Upper lobe of left lung (tissue), 6 donors: ENCODE measurements at regions not wholly inside any gene's neighbourhood (a gene's known extent, or its start where the extent isn't known, plus 50 kb on each side); places are given as distances from the start of the nearest gene placed in this dataset.

Experiments used
- ATAC-seq, 2 donors: fragments of 200-7000 bp; cut with Tn5 transposase; one replicate each; pipeline ENCODE4 v1.9.1; 2022; ENCODE audit warnings: mild to moderate bottlenecking in 2 of 2, moderate library complexity in 2 of 2; ENCODE audit not compliant: low FRiP score in 2 of 2
- DNase-seq, 2 donors: peaks; one replicate each; pipeline ENCODE4 v3.0.0-alpha.2; 2019 to 2020
- H3K27ac ChIP-seq, 4 donors: fragments of 200-600 bp; sonication (generic); one replicate each; pipeline ENCODE4 v1.5.1; 2016 to 2019
- H3K27me3 ChIP-seq, 4 donors: fragments of 200-600 bp; sonication (generic); one replicate each; pipeline ENCODE4 v1.5.1; 2017 to 2019
- H3K36me3 ChIP-seq, 4 donors: fragments of 200-600 bp; sonication (generic); one replicate each; pipeline ENCODE4 v1.5.1; 2016 to 2019
- H3K4me1 ChIP-seq, 4 donors: fragments of 200-600 bp; sonication (generic); one replicate each; pipeline ENCODE4 v1.5.1; 2018 to 2019
- H3K4me3 ChIP-seq, 4 donors: fragments of 200-600 bp; sonication (generic); one replicate each; pipeline ENCODE4 v1.5.1; 2017 to 2019; ENCODE audit warnings: mild to moderate bottlenecking in 2 of 4, moderate library complexity in 1 of 4
- H3K9me3 ChIP-seq, 4 donors: fragments of 200-600 bp; sonication (generic); one replicate each; pipeline ENCODE4 v1.5.1; 2018 to 2019
- CTCF ChIP-seq, 6 experiments: fragments of 450-650 bp in 4 of 6; fragments of 200-600 bp in 2 of 6; sonication (generic) in 2 of 6; IDR thresholded peaks; one replicate each; pipeline ENCODE4 v1.5.1; 2016 to 2019; ENCODE audit warnings: antibody characterized with exemption in 6 of 6
- EP300 ChIP-seq, 4 donors: sonication (generic); formaldehyde crosslinking; IDR thresholded peaks; one replicate each; pipeline ENCODE4 v1.5.1; 2017; ENCODE audit warnings: antibody characterized with exemption in 4 of 4, control low read depth in 2 of 4
- POLR2A ChIP-seq, 4 donors: fragments of 450-650 bp; IDR thresholded peaks; one replicate each; pipeline ENCODE4 v1.5.1; 2016 to 2017; ENCODE audit warnings: antibody characterized with exemption in 4 of 4, mild to moderate bottlenecking in 2 of 4
- POLR2AphosphoS5 ChIP-seq, 2 donors: sonication (generic); formaldehyde crosslinking; IDR thresholded peaks; one replicate each; pipeline ENCODE4 v1.5.1; 2017; ENCODE audit warnings: antibody characterized with exemption in 2 of 2
- WGBS, 2 donors: methylation state at CpG; one replicate each; pipeline ENCODE4 v1.1.5; 2017 to 2018; 5-methylcytosine and 5-hydroxymethylcytosine counted together
- donor health status: DM: no; HTN: no; CAD: no; lungs with moderate emphysema.
- donor health status: DM: no; HTN: yes; CAD: no; lungs with severe emphysema.

GRCh38 chr11:8832571-8833260, 78.3 kb upstream of the AKIP1 start:
- TF ChIP-seq POLR2AphosphoS5 (IDR thresholded peaks at IDR 0.05) = peak in 1 of 2 donors; percentile 20
- peak in 2 of 4 donors; percentile 20 to 29 for TF ChIP-seq EP300 (IDR thresholded peaks at IDR 0.05)
- TF ChIP-seq CTCF (IDR thresholded peaks at IDR 0.05) = no peak
- H3K27ac ChIP-seq = peak overlapping the region; percentile 67 to 86 (median 77)
- no peaks in the 10 kb centered on the region for H3K9me3 ChIP-seq
- no peaks in the 10 kb centered on the region for H3K36me3 ChIP-seq
- no peak overlapping the region for H3K4me3 ChIP-seq
- H3K4me1 ChIP-seq = peaks cover 26 to 33% (median 32%) of the 10 kb centered on the region in 4 donors
- no peaks in the 10 kb centered on the region for H3K27me3 ChIP-seq
- DNase-seq (peak in 1 of 2 donors; percentile 73), ATAC-seq (peak; percentile 71 to 82)
- 53 to 65% methylated on average over 6 to 9 of the region's 9 CpGs for WGBS, 2 donors

GRCh38 chr11:8833568-8834315, 77.2 kb upstream of the AKIP1 start:
- Histone ChIP-seq H3K4me1 (peaks cover 30 to 42% (median 36%) of the 10 kb centered on the region in 4 donors), H3K4me3 (no peak overlapping the region), H3K27ac (peak overlapping the region; percentile 67 to 86 (median 77)), H3K9me3 (no peaks in the 10 kb centered on the region), H3K36me3 (no peaks in the 10 kb centered on the region), H3K27me3 (no peaks in the 10 kb centered on the region)
- no peak for ATAC-seq
- no peak for DNase-seq
- TF ChIP-seq CTCF (IDR thresholded peaks at IDR 0.05) (no peak), POLR2AphosphoS5 (IDR thresholded peaks at IDR 0.05) (no peak), POLR2A (IDR thresholded peaks at IDR 0.05) (no peak), EP300 (IDR thresholded peaks at IDR 0.05) (no peak)
- 73 to 78% methylated on average over 4 of the region's 4 CpGs for WGBS, 2 donors

GRCh38 chr11:8834379-8834778, 76.6 kb upstream of the AKIP1 start:
- ATAC-seq (no peak), DNase-seq (peak in 1 of 2 donors; percentile 50)
- Histone ChIP-seq H3K4me1 (peaks cover 36 to 48% (median 42%) of the 10 kb centered on the region in 4 donors), H3K27me3 (no peaks in the 10 kb centered on the region), H3K36me3 (no peaks in the 10 kb centered on the region), H3K4me3 (no peak overlapping the region), H3K27ac (peak overlapping the region; percentile 35 to 86 (median 58)), H3K9me3 (no peaks in the 10 kb centered on the region)
- 77 to 87% methylated on average over 5 of the region's 5 CpGs for WGBS, 2 donors
- TF ChIP-seq POLR2AphosphoS5 (IDR thresholded peaks at IDR 0.05) = no peak
- TF ChIP-seq CTCF (IDR thresholded peaks at IDR 0.05) = no peak
- no peak for TF ChIP-seq POLR2A (IDR thresholded peaks at IDR 0.05)
- no peak for TF ChIP-seq EP300 (IDR thresholded peaks at IDR 0.05)

- ATAC-seq (peak in 1 of 2 donors; percentile 28), DNase-seq (no peak)
- TF ChIP-seq EP300 (IDR thresholded peaks at IDR 0.05) = no peak
- TF ChIP-seq POLR2AphosphoS5 (IDR thresholded peaks at IDR 0.05) = no peak
- no peak for TF ChIP-seq POLR2A (IDR thresholded peaks at IDR 0.05)
- no peak for TF ChIP-seq CTCF (IDR thresholded peaks at IDR 0.05)
- peak overlapping the region; percentile 45 to 78 (median 68) for H3K27ac ChIP-seq
- no peaks in the 10 kb centered on the region for H3K27me3 ChIP-seq
- H3K4me1 ChIP-seq = peaks cover 40 to 49% (median 44%) of the 10 kb centered on the region in 4 donors
- peak overlapping the region in 1 of 4 donors; percentile 1 for H3K4me3 ChIP-seq
- no peaks in the 10 kb centered on the region for H3K9me3 ChIP-seq
- WGBS, 2 donors = 33 to 39% methylated on average over 7 of the region's 7 CpGs
- no peaks in the 10 kb centered on the region for H3K36me3 ChIP-seq
Measured at GRCh38 chr11:8838248-8838647, 72.7 kb upstream of the AKIP1 start.
